HepG2 (cell line): ENCODE measurements at regions not wholly inside any gene's neighbourhood (a gene's known extent, or its start where the extent isn't known, plus 50 kb on each side); places are given as distances from the start of the nearest gene placed in this dataset.

Source experiments
- DNMT1 ChIP-seq: sonication (generic); formaldehyde crosslinking; IDR thresholded peaks from 2 replicates; pipeline ENCODE4 v1.5.1; 2020; ENCODE audit warnings: mild to moderate bottlenecking, missing genetic modification reagents
- FOXJ3 ChIP-seq: sonication (generic); formaldehyde crosslinking; IDR thresholded peaks from 2 replicates; pipeline ENCODE4 v1.4.0; 2020; ENCODE audit warnings: missing genetic modification reagents, mild to moderate bottlenecking, borderline replicate concordance
- FOXM1 ChIP-seq: sonication (generic); formaldehyde crosslinking; IDR thresholded peaks from 2 replicates; pipeline ENCODE4 v1.5.0; 2020; ENCODE audit warnings: missing genetic modification reagents
- GATAD2A ChIP-seq: IDR thresholded peaks from 2 replicates; pipeline ENCODE4 v1.6.1; 2016
- HDAC2 ChIP-seq: sonication (generic); formaldehyde crosslinking; IDR thresholded peaks from 2 replicates; pipeline ENCODE4 v1.4.0; 2020; ENCODE audit warnings: missing genetic modification reagents
- HMG20A ChIP-seq: IDR thresholded peaks from 2 replicates; pipeline ENCODE4 v1.6.1; 2016; ENCODE audit warnings: borderline replicate concordance
- HMG20B ChIP-seq: conservative IDR thresholded peaks from 2 replicates; pipeline ENCODE4 v1.6.1; 2016; ENCODE audit warnings: missing genetic modification reagents, missing compliant biosample characterization
- HNRNPUL1 ChIP-seq: fragments of 200-400 bp; formaldehyde crosslinking; IDR thresholded peaks from 2 replicates; pipeline ENCODE4 v1.6.1; 2017; ENCODE audit warnings: low read depth, mild to moderate bottlenecking, low read length, moderate library complexity
- MEIS2 ChIP-seq: sonication (generic); formaldehyde crosslinking; IDR thresholded peaks from 2 replicates; pipeline ENCODE4 v1.9.0; 2021; ENCODE audit warnings: mild to moderate bottlenecking, missing genetic modification reagents
- NFKBIZ ChIP-seq: IDR thresholded peaks from 2 replicates; pipeline ENCODE4 v1.6.1; 2018; ENCODE audit warnings: missing genetic modification reagents, missing compliant biosample characterization
- SKIL ChIP-seq: sonication (generic); formaldehyde crosslinking; IDR thresholded peaks from 2 replicates; pipeline ENCODE4 v1.8.0; 2022; ENCODE audit warnings: missing genetic modification reagents, mild to moderate bottlenecking, moderate library complexity, borderline replicate concordance
- SNAI1 ChIP-seq: sonication (generic); formaldehyde crosslinking; IDR thresholded peaks from 2 replicates; pipeline ENCODE4 v1.5.0; 2020; ENCODE audit warnings: mild to moderate bottlenecking, missing genetic modification reagents, borderline replicate concordance
- TFDP1 ChIP-seq: IDR thresholded peaks from 2 replicates; pipeline ENCODE4 v1.6.1; 2016; ENCODE audit warnings: missing compliant biosample characterization, missing genetic modification reagents, borderline replicate concordance
- ZBTB38 ChIP-seq: sonication (generic); formaldehyde crosslinking; IDR thresholded peaks from 2 replicates; pipeline ENCODE4 v1.5.1; 2020; ENCODE audit warnings: mild to moderate bottlenecking, missing genetic modification reagents
- ZFP82 ChIP-seq: sonication (generic); formaldehyde crosslinking; IDR thresholded peaks from 2 replicates; pipeline ENCODE4 v1.5.1; 2020; ENCODE audit warnings: mild to moderate bottlenecking, missing genetic modification reagents, borderline replicate concordance
- ZNF224 ChIP-seq: sonication (generic); formaldehyde crosslinking; IDR thresholded peaks from 2 replicates; pipeline ENCODE4 v1.5.0; 2020; ENCODE audit warnings: mild to moderate bottlenecking, missing genetic modification reagents
- ZNF260 ChIP-seq: sonication (generic); formaldehyde crosslinking; IDR thresholded peaks from 2 replicates; pipeline ENCODE4 v1.4.0; 2020; ENCODE audit warnings: missing genetic modification reagents, low read depth, mild to moderate bottlenecking, borderline replicate concordance
- ZNF605 ChIP-seq: sonication (generic); formaldehyde crosslinking; IDR thresholded peaks from 2 replicates; pipeline ENCODE4 v1.8.0; 2022; ENCODE audit warnings: mild to moderate bottlenecking, missing genetic modification reagents
- ZNF747 ChIP-seq: sonication (generic); formaldehyde crosslinking; IDR thresholded peaks from 2 replicates; pipeline ENCODE4 v1.8.1; 2023; ENCODE audit warnings: missing genetic modification reagents, mild to moderate bottlenecking, borderline replicate concordance
- ZNF749 ChIP-seq: sonication (generic); formaldehyde crosslinking; IDR thresholded peaks from 2 replicates; pipeline ENCODE4 v1.8.0; 2022; ENCODE audit warnings: mild to moderate bottlenecking, missing genetic modification reagents, moderate library complexity, borderline replicate concordance
- ZZZ3 ChIP-seq: sonication (generic); formaldehyde crosslinking; IDR thresholded peaks from 2 replicates; pipeline ENCODE4 v1.4.0; 2020; ENCODE audit warnings: missing genetic modification reagents, mild to moderate bottlenecking, borderline replicate concordance
- TF ChIP-seq, protein P1 (sequence below): IDR thresholded peaks from 2 replicates; pipeline ENCODE4 v1.6.1; 2016; ENCODE audit warnings: low read depth, control low read depth
- TF ChIP-seq, protein P2 (sequence below): IDR thresholded peaks from 2 replicates; pipeline ENCODE4 v1.6.1; 2016; ENCODE audit warnings: low read depth, borderline replicate concordance
- TF ChIP-seq, protein P3 (sequence below): sonication (generic); formaldehyde crosslinking; IDR thresholded peaks from 2 replicates; pipeline ENCODE4 v1.4.0; 2020; ENCODE audit warnings: missing genetic modification reagents, mild to moderate bottlenecking, borderline replicate concordance

DNA sequence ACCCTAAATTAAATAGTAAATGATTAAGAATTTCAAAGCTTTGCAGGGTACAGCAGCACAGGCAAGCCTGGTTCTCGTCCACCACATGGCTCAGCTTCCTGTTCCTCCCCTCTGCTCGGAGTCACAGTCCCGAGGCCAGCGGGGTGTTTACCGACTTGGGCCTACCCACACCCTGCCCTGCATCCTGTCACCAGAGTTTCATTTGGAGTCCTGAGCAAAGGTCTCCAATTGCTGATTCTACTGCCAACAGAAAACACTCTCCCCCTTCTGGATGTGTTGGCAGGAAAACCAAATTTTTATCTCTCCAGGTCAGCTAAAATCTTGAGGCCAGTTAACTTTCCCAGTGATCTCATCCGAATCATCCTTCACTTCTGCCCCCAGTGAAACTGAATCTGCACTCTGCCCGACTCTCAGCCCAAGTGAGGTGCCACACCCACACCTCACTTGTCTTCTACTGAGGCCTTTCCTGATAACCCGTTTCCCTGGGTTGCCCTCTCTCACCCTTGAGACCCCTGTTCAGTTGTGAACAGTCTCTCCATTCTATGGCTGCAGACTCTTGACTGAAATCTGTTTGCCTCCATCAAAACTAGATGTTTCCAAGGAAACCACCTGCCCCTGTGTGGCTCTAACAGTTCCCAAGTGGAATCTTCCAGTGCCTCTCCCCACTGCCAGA lies 71.2 kb downstream of the VCPKMT start (continued):
- TF ChIP-seq SKIL (CRISPR knock-in tag) (peak; percentile 25; the same call in 1 of the 2 replicates), GATAD2A (CRISPR knock-in tag) (peak; percentile 67; the same call in 1 of the 2 replicates), ZNF605 (CRISPR knock-in tag) (peak; percentile 78), ZNF749 (CRISPR knock-in tag) (no peak), SNAI1 (CRISPR knock-in tag) (no peak), HNRNPUL1 (no peak), ZFP82 (CRISPR knock-in tag) (no peak), ZBTB38 (CRISPR knock-in tag) (peak; percentile 80; the same call in 1 of the 2 replicates), ZZZ3 (CRISPR knock-in tag) (peak; percentile 85; the same call in 1 of the 2 replicates), TFDP1 (CRISPR knock-in tag) (peak; percentile 84; the same call in 1 of the 2 replicates), ZNF260 (CRISPR knock-in tag) (no peak), HMG20A (CRISPR knock-in tag) (peak; percentile 44; the same call in 1 of the 2 replicates), HDAC2 (CRISPR knock-in tag) (peak; percentile 80), FOXM1 (CRISPR knock-in tag) (peak; percentile 53; the same call in 1 of the 2 replicates), DNMT1 (CRISPR knock-in tag) (no peak), MEIS2 (CRISPR knock-in tag) (peak; percentile 80), HMG20B (0 out of 2 replicates have a peak, but pooled peaks have one; percentile 15), NFKBIZ (CRISPR knock-in tag) (peak; percentile 88), FOXJ3 (CRISPR knock-in tag) (peak; percentile 82), ZNF224 (CRISPR knock-in tag) (0 out of 2 replicates have a peak, but pooled peaks have one; percentile 37), ZNF747 (peak; percentile 89; the same call in 1 of the 2 replicates)
- TF ChIP-seq, protein P1, sequence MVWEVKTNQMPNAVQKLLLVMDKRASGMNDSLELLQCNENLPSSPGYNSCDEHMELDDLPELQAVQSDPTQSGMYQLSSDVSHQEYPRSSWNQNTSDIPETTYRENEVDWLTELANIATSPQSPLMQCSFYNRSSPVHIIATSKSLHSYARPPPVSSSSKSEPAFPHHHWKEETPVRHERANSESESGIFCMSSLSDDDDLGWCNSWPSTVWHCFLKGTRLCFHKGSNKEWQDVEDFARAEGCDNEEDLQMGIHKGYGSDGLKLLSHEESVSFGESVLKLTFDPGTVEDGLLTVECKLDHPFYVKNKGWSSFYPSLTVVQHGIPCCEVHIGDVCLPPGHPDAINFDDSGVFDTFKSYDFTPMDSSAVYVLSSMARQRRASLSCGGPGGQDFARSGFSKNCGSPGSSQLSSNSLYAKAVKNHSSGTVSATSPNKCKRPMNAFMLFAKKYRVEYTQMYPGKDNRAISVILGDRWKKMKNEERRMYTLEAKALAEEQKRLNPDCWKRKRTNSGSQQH (CRISPR knock-in tag), result no peak
- TF ChIP-seq, protein P2, sequence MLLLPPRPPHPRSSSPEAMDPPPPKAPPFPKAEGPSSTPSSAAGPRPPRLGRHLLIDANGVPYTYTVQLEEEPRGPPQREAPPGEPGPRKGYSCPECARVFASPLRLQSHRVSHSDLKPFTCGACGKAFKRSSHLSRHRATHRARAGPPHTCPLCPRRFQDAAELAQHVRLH, result peak; percentile 66; the same call in 1 of the 2 replicates
- TF ChIP-seq, protein P3, sequence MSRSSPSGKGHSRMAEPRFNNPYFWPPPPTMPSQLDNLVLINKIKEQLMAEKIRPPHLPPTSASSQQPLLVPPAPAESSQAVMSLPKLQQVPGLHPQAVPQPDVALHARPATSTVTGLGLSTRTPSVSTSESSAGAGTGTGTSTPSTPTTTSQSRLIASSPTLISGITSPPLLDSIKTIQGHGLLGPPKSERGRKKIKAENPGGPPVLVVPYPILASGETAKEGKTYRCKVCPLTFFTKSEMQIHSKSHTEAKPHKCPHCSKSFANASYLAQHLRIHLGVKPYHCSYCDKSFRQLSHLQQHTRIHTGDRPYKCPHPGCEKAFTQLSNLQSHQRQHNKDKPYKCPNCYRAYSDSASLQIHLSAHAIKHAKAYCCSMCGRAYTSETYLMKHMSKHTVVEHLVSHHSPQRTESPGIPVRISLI (CRISPR knock-in tag), result peak; percentile 44; the same call in 1 of the 2 replicates
